Loucy (cell line): ENCODE measurements at regions not wholly inside any gene's neighbourhood (a gene's known extent, or its start where the extent isn't known, plus 50 kb on each side); places are given as distances from the start of the nearest gene placed in this dataset.

Source experiments
- EZH2phosphoT487 ChIP-seq: fragments of 200-600 bp; IDR thresholded peaks from 2 replicates; pipeline ENCODE4 v1.6.1; 2018; ENCODE audit warnings: antibody characterized with exemption, mild to moderate bottlenecking, moderate library complexity, borderline replicate concordance
- TF ChIP-seq, protein P1 (sequence below): fragments of 200-600 bp; sonication (generic); conservative IDR thresholded peaks from 2 replicates; pipeline ENCODE4 v1.5.1; 2014; ENCODE audit warnings: mild to moderate bottlenecking, antibody characterized with exemption, low read length

DNA sequence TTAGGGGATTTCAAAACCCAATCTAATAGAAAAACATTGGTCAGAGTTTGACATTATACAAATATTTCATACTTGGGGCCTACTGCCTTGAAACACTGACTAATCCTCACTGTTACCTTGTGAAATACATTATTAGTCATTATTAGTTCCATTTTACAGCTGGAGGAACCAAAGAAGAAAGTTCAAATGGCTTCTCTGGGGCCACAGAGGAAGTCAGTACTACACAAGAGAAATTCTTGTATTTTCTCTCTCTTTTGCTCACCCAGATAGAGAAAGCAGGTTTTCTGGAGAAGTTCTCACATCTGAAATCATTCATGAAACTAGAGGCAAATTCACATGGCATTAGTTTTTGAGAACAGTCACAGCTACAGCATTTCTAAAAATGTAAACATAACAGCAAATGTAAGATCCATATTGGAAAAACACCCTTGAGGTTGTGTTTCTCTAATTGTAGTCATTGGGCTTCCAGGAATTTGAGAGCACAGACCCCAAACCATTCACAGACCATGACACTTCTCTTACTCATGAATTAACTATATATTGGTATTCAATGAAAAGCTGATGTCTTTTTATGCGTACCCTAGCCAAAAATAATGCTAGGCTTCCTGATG lies 83.0 kb downstream of the LLPH start:
- TF ChIP-seq, protein P1, sequence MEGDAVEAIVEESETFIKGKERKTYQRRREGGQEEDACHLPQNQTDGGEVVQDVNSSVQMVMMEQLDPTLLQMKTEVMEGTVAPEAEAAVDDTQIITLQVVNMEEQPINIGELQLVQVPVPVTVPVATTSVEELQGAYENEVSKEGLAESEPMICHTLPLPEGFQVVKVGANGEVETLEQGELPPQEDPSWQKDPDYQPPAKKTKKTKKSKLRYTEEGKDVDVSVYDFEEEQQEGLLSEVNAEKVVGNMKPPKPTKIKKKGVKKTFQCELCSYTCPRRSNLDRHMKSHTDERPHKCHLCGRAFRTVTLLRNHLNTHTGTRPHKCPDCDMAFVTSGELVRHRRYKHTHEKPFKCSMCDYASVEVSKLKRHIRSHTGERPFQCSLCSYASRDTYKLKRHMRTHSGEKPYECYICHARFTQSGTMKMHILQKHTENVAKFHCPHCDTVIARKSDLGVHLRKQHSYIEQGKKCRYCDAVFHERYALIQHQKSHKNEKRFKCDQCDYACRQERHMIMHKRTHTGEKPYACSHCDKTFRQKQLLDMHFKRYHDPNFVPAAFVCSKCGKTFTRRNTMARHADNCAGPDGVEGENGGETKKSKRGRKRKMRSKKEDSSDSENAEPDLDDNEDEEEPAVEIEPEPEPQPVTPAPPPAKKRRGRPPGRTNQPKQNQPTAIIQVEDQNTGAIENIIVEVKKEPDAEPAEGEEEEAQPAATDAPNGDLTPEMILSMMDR = no peak
- TF ChIP-seq EZH2phosphoT487 = no peak
